HCEC 1CT (cell line): ENCODE measurements at regions not wholly inside any gene's neighbourhood (a gene's known extent, or its start where the extent isn't known, plus 50 kb on each side); places are given as distances from the start of the nearest gene placed in this dataset.

ENCODE experiments used
- DNase-seq: peaks from one replicate; pipeline ENCODE4 v3.0.0-alpha.2; 2017

- no peak for DNase-seq
These were observed 921.4 kb upstream of the CNTN5 start for GRCh38 chr11:98099371-98099770.

DNA sequence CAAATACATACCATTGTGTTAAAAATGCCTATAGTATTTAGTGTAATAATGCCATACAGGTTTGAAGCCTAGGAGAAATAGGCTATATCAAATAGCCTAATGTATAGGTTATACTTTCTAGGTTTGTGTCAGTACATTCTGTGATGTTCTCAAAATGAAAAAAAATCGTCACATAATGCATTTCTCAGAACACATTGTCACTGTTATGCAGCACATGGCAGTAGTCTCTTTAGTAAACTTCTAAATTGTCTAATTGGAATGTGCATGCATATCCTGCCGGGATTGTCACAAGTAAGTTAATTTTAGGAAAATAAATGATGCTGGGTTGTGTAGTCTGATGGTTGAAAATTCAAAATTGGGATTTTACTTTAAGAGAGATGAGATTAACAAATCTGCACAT, 920.1 kb upstream of the CNTN5 start:
- no peak for DNase-seq

GRCh38 chr11:98101329-98101728, 919.4 kb upstream of the CNTN5 start:
- DNase-seq: no peak

DNA sequence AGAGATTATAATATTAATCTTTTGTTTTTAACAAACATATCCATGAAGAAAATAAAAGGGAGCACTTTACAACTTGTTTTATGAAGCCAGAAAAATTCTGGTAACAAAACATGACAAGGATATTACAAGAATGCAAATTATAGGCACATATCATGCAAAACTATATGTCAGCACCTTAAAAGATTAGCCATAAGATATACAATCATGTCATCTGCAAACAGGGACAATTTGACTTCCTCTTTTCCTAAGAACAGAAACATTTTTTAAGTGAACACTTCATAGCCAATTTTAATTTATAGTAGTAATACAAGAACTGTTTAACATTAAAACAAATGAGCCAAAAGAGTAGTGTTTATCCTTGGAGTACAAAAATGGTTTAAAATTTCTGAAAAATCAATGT, 916.5 kb upstream of the CNTN5 start:
- DNase-seq: no peak

- DNase-seq: no peak
These were observed 913.0 kb upstream of the CNTN5 start for GRCh38 chr11:98107736-98108135.

DNA sequence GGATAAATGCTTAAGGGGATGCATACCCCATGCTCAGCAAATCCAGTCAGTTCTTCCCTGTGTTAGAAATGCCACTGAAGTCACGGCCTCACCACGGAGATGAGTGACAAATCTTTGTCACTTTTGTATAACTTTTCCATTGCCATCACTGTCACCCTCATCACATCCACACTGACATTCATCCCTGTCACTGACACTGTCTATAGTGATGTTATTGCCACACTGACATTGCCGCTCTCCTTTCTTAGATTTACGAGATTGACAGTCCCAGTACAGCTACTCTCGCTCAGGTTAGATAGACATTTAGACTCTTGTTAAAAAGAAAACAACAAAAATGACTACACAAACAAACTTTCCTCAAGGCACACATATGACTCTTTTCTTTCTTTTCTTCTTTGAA, 910.7 kb upstream of the CNTN5 start:
- no peak for DNase-seq

DNA sequence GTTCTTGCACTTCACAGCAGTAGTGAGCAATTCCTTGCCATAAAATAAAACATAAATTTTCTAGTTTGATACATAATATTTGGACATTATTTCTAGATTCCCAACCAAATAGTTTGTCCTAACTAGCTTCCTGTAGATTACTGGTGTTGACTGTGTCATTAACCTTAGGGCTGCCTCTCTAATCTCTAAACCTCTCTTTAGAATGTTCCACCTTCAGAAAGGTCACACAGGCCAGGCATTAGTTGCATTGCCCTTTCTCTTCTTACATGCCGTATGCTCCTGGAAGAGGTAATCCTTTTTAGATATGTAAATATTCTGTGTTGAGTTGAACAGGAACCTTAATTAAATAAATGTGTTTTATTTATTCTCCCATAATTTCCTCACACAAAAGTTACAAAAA, 904.9 kb upstream of the CNTN5 start:
- DNase-seq: no peak

DNA sequence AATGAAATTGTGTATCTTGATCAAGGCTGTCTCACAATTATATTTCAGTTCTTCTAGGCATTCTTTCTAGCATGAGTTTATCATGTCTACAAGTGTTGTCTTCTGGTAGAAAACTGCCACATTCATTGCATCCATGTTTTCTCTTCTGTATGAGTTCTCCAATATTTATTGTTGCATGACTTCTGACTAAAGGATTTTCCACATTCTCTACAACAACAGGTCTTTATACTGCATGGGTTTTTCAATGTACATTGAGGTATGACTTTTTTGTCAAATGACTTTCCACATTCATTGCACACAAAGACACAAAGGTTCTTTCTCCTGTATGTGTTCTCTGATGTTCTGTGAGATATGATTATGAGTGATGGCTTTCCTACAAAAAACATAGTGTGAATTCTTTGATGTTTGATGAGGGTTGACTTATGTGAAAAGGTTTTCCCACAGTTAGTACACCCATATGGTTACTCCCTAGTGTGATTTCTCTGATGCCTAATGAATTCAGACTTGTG, 890.6 kb upstream of the CNTN5 start:
- no peak for DNase-seq

- no peak for DNase-seq
These were observed 884.4 kb upstream of the CNTN5 start for GRCh38 chr11:98136357-98136756.

DNA sequence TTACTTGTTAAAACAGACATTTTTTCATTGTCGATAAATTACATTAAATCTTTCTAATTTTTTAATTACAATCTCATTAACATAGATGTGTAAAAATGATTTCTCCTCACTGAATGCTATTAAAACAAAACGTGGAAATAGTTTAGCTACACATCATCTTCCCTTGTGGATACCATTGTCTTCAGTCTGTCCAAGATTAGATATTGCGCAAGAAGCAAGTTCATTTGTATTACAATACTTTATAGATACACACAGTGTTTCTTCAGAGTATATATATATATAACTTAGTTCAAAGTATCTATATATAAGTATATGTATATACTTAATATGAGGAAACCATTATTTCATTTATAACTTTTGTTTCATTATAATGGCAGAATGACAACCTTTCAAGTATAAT, 883.3 kb upstream of the CNTN5 start:
- DNase-seq: no peak

DNA sequence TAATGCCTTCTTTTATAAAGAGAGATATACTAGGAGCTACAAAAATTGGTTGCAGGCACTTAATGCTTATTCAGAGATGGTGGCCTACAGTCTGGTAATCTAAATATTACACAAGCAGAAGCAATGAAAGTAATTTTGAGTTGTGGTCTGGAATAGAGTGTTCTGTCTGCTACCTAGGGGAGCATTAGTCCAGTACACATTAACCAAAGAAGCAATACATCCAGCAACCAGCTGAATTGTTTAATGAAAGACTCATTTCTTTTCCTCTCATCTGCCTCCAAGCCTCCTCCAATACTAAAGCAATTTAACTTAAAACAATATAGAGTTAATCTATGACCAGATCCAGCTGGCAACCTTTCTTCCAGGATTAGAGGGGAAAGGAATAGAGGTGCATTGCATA, 877.1 kb upstream of the CNTN5 start:
- DNase-seq: no peak

- no peak for DNase-seq
These were observed 867.0 kb upstream of the CNTN5 start for GRCh38 chr11:98153752-98154151.

- DNase-seq: no peak
These were observed 865.1 kb upstream of the CNTN5 start for GRCh38 chr11:98155696-98156095.

- DNase-seq: no peak
These were observed 842.8 kb upstream of the CNTN5 start for GRCh38 chr11:98177925-98178324.

GRCh38 chr11:98180511-98180910, 840.2 kb upstream of the CNTN5 start:
- no peak for DNase-seq

DNA sequence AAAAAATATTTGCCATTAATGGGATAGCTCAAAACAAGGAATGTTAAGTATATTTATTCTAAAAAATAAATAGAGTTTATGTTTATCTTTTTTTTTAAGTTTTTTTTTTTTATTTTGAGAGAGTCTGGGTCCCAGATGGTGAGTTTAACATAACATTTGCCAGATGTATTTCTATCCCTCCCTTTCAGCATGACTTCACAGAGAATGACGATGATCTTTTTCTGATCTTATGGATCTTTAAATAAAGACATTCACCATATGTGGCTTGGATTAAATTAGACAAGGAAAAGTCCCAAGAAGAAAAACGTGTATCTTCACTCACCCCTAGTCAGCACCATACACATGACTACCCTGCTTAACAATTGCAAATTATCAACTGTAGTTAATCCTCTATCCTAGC, 839.8 kb upstream of the CNTN5 start:
- no peak for DNase-seq

GRCh38 chr11:98183034-98183433, 837.7 kb upstream of the CNTN5 start:
- no peak for DNase-seq

DNA sequence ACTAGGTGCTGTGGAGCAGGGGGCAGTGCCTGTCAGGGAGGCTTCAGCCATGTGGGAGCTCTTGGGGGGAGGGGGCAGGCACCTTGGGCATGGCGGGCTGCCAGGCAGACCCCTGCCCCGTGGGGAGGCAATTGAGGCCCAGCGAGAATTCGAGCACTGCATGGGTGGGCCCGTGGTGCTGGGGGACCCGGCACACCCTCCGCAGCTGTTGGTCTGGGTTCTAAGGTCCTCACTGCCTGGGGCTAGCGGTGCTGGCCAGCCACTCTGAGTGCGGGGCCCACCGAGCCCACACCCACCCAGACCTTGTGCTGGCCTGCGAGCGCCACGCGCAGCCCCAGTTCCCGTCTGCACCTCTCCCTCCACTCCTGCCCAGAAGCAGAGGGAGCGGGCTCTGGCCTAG, 835.5 kb upstream of the CNTN5 start:
- no peak for DNase-seq

DNA sequence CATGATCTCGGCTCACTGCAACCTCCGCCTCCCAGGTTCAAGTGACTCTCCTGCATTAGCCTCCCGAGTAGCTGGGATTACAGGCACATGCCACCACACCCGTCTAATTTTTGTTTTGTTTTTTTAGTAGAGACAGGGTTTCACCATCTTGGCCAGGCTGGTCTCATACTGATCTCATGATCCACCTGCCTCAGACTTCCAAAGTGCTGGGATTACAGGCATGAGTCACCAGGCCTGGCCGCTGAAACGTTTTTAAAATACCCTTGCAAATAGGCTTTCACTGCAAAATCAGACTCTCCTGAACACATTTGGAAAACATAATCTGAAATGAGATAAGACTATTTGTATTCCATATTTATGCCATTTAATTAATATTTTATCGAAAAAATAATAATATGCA, 826.1 kb upstream of the CNTN5 start:
- DNase-seq: no peak

DNA sequence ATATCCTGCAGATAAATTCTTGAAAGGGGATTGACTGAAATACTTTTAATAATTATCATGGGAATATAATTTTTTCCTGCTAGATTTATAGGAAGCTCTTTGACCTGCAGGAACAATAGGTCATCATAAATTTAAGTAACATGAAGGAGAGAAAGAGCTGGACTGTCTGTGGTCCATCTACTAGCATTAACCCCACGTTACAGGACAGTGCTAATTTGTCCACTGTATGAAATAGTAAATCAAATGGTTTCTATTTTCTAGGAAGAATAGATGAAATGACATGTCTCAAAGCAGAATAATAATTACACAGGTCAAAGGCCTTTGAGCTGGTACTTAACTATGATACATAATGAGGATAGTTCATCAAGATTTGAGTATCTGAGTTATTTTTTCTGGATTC, 825.4 kb upstream of the CNTN5 start:
- no peak for DNase-seq

DNA sequence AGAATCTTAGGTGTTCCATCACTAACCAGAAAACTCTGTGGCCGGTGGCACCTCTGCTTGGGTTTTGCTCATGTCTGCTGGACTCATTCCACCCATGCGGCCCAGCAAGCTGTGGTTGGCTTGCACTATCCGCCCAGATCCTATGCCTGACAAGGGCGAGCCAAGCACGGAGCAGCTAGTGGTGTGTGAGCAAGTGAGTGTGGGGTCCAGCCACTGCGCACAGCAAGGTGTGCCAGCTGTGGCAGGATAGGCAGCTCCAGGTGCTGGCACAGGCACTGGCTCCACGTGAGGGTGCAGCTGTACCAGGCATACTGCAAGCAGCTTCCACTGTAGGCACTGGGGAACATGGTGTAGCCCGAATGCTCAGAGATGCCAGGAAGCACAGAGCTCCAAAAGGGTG, 813.7 kb upstream of the CNTN5 start:
- DNase-seq: no peak

GRCh38 chr11:98227278-98227677, 793.5 kb upstream of the CNTN5 start:
- no peak for DNase-seq

DNA sequence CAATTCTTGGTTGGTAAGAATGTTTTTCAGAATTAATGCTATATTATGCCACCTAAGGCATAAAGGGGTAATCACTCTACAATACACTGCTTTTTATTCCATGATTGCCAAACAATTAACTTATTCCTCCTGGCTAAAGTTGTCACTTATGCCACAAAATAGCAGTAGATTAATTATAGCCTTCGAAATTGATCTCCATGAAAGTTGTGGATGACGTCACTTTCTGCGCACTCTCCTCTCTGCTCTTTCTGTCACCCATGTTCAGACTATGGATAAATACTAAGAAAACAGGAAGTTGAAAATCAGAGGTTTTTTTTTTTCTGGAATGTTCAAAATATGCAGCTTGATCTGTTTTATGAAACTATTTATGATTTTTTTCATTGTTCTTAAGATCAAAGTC, 790.1 kb upstream of the CNTN5 start:
- DNase-seq: no peak

DNA sequence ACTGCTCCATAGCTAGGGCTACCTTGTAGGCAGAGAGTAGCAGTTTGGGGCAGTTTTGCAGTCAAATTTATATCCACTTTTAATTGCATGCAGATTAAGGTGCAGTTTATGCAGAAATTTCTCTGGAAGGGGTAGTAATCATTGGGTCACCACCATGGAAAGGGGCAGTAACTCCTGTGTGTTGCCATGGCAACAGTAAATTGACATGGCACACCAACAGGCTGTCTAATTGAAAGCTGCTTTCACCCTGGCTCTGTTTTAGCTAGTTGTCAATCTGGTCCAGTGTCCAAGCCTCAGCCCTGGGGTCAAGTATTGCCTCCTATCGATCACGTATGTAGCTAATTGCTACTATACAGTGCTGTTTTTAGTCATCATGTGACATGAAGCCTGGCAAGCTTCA, 786.1 kb upstream of the CNTN5 start:
- no peak for DNase-seq

GRCh38 chr11:98243897-98244296, 776.9 kb upstream of the CNTN5 start:
- DNase-seq: no peak

DNA sequence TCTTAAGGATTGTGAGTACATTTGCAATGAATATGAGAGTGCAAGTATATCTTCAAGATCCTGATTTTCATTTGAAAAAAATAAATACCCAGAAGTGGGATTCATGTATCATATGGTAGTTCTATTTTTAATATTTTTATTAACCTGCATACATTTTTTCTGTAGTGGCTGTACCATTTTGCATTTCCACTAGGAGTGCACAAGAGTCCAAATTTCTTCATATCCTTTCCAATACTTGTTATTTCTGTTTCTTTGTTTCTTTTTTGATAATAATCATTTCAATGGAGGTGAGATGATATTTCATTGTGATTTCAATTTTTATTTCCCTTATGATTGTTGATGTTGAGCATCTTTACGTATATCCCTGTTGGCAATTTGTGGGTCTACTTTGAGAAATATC, 759.8 kb upstream of the CNTN5 start:
- no peak for DNase-seq
